ENCODE measurements at regions not wholly inside any gene's neighbourhood (a gene's known extent, or its start where the extent isn't known, plus 50 kb on each side); places are given as distances from the start of the nearest gene placed in this dataset.

DNA sequence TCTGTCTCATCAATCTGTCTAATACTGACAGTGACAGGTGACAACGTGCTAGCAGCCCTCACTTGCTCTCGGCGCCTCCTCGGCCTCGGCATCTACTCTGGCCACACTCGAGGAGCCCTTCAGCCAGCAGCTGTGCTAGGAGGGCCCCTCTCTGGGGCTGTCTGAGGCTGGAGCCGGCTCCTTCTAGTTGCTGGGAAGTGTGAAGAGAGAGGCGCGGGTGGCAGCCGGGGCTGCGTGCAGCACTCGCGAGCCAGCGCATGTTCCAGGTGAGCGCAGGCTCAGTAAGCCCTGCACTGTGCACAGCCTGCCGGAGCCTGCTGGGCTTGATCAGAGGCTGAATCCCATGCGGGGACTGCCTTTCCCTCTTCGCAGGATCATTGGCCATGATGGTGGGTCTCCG, 330.7 kb downstream of the CDH10 start:
- no peak for TF ChIP-seq EZH2 (IDR thresholded peaks at IDR 0.05; ENCODE audit: borderline replicate concordance, low read length)
- TF ChIP-seq, protein P1, sequence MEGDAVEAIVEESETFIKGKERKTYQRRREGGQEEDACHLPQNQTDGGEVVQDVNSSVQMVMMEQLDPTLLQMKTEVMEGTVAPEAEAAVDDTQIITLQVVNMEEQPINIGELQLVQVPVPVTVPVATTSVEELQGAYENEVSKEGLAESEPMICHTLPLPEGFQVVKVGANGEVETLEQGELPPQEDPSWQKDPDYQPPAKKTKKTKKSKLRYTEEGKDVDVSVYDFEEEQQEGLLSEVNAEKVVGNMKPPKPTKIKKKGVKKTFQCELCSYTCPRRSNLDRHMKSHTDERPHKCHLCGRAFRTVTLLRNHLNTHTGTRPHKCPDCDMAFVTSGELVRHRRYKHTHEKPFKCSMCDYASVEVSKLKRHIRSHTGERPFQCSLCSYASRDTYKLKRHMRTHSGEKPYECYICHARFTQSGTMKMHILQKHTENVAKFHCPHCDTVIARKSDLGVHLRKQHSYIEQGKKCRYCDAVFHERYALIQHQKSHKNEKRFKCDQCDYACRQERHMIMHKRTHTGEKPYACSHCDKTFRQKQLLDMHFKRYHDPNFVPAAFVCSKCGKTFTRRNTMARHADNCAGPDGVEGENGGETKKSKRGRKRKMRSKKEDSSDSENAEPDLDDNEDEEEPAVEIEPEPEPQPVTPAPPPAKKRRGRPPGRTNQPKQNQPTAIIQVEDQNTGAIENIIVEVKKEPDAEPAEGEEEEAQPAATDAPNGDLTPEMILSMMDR (IDR thresholded peaks at IDR 0.05; ENCODE audit: low read length): no peak
- no peak overlapping the region for H2AFZ ChIP-seq (ENCODE audit: low read length)
- no peak overlapping the region for H3K4me2 ChIP-seq (ENCODE audit: low read length)
- H3K36me3 ChIP-seq (ENCODE audit: insufficient read depth, low read length): no peaks in the 10 kb centered on the region
- H3K9ac ChIP-seq (ENCODE audit: low read length): no peak overlapping the region
- no peaks in the 10 kb centered on the region for H4K20me1 ChIP-seq (ENCODE audit: insufficient read depth, low read length)
- H3K9me3 ChIP-seq (ENCODE audit: low read length): no peaks in the 10 kb centered on the region
- no peaks in the 10 kb centered on the region for H3K9me2 ChIP-seq (ENCODE audit: low read depth, low read length)
- H3K4me1 ChIP-seq (ENCODE audit: insufficient read depth, low read length, severe bottlenecking): no peaks in the 10 kb centered on the region
- no peak overlapping the region for H3K27ac ChIP-seq (ENCODE audit: low read depth, low read length, poor library complexity, severe bottlenecking)
- no peaks in the 10 kb centered on the region for H3F3A ChIP-seq (ENCODE audit: insufficient read depth, low read length)
- no peaks in the 10 kb centered on the region for H3K27me3 ChIP-seq (ENCODE audit: insufficient read depth, low read length)
- no peak overlapping the region for H3K4me3 ChIP-seq (ENCODE audit: low read depth, low read length, poor library complexity, severe bottlenecking)
- no peaks in the 10 kb centered on the region for H3K79me2 ChIP-seq (ENCODE audit: insufficient read depth, low read length)

DNA sequence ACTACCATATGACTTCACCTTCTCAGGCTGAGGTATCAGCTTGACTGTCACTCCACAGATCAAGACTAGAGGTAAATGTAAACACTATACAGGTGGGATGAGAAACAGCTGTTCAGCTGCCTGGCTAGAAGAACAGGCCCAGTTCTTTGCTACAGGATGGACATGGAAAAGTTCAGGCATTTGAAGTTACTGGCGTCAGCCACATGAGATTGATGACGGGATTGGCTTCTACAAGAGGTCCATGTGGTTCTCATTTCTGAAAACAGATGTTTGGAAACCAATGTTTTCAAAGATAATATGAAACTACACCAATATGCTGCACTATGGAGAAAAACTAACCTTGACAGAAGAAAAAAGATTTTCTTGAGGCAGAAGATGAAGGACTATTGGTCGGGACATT, 324.1 kb downstream of the CDH10 start:
- no peak for TF ChIP-seq EZH2 (IDR thresholded peaks at IDR 0.05; ENCODE audit: borderline replicate concordance, low read length)
- TF ChIP-seq, protein P1 (IDR thresholded peaks at IDR 0.05; ENCODE audit: low read length): no peak
- no peaks in the 10 kb centered on the region for H3K27me3 ChIP-seq (ENCODE audit: insufficient read depth, low read length)
- H3K9ac ChIP-seq (ENCODE audit: low read length): no peak overlapping the region
- no peaks in the 10 kb centered on the region for H3K36me3 ChIP-seq (ENCODE audit: insufficient read depth, low read length)
- H3K4me1 ChIP-seq (ENCODE audit: insufficient read depth, low read length, severe bottlenecking): no peaks in the 10 kb centered on the region
- no peaks in the 10 kb centered on the region for H3K9me3 ChIP-seq (ENCODE audit: low read length)
- no peak overlapping the region for H3K4me3 ChIP-seq (ENCODE audit: low read depth, low read length, poor library complexity, severe bottlenecking)
- no peak overlapping the region for H3K4me2 ChIP-seq (ENCODE audit: low read length)
- H3K27ac ChIP-seq (ENCODE audit: low read depth, low read length, poor library complexity, severe bottlenecking): no peak overlapping the region
- no peaks in the 10 kb centered on the region for H3K79me2 ChIP-seq (ENCODE audit: insufficient read depth, low read length)
- H2AFZ ChIP-seq (ENCODE audit: low read length): no peak overlapping the region
- H4K20me1 ChIP-seq (ENCODE audit: insufficient read depth, low read length): no peaks in the 10 kb centered on the region
- no peaks in the 10 kb centered on the region for H3K9me2 ChIP-seq (ENCODE audit: low read depth, low read length)
- no peaks in the 10 kb centered on the region for H3F3A ChIP-seq (ENCODE audit: insufficient read depth, low read length)

DNA sequence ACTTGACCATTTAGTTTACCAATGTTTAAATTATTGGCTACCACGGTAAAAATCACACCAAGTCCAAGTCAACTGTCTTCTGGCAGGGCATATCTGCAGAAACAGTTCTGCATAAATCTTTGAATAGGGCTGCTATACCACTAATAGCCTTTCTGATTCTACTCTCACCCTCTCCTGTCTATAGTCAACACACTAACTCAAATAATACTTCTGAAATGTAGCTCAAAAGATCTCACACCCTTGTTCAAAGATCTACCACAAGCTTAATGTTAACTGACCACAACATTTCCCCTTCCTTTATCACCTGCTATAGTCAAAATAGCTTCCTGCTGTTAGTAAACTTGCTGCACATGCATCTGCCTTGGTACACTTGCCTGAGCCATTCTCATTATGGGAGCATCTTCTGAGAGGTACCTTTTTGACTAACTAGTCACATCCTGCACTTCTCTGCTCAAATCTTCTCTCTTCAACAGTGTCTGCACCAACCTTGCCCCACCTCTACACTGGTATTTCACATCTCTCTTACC, 319.4 kb downstream of the CDH10 start:
- TF ChIP-seq, protein P1 (IDR thresholded peaks at IDR 0.05; ENCODE audit: low read length): no peak
- TF ChIP-seq EZH2 (IDR thresholded peaks at IDR 0.05; ENCODE audit: borderline replicate concordance, low read length): no peak

More for the DNA sequence above, 319.4 kb downstream of the CDH10 start:
- Histone ChIP-seq H2AFZ (ENCODE audit: low read length) (no peak overlapping the region), H3K27ac (ENCODE audit: low read depth, low read length, poor library complexity, severe bottlenecking) (no peak overlapping the region), H3K9me2 (ENCODE audit: low read depth, low read length) (no peaks in the 10 kb centered on the region), H3K9me3 (ENCODE audit: low read length) (no peaks in the 10 kb centered on the region), H4K20me1 (ENCODE audit: insufficient read depth, low read length) (no peaks in the 10 kb centered on the region), H3K27me3 (ENCODE audit: insufficient read depth, low read length) (no peaks in the 10 kb centered on the region), H3K79me2 (ENCODE audit: insufficient read depth, low read length) (no peaks in the 10 kb centered on the region), H3F3A (ENCODE audit: insufficient read depth, low read length) (no peaks in the 10 kb centered on the region), H3K9ac (ENCODE audit: low read length) (no peak overlapping the region), H3K36me3 (ENCODE audit: insufficient read depth, low read length) (no peaks in the 10 kb centered on the region), H3K4me2 (ENCODE audit: low read length) (no peak overlapping the region), H3K4me3 (ENCODE audit: low read depth, low read length, poor library complexity, severe bottlenecking) (no peak overlapping the region), H3K4me1 (ENCODE audit: insufficient read depth, low read length, severe bottlenecking) (no peaks in the 10 kb centered on the region)
